ENCODE measurements at regions not wholly inside any gene's neighbourhood (a gene's known extent, or its start where the extent isn't known, plus 50 kb on each side); places are given as distances from the start of the nearest gene placed in this dataset.

GRCh38 chr11:19597206-19597605 is 115.4 kb upstream of the NAV2 start:
- Mint-ChIP-seq H3K4me1 (peaks cover 3% of the 10 kb centered on the region; the same call in 2 of the 3 replicates), H3K27me3 (ENCODE audit: insufficient read depth, low read depth, poor library complexity) (peaks cover 4% of the 10 kb centered on the region), H3K27ac (no peak overlapping the region), H3K36me3 (ENCODE audit: low read depth) (no peaks in the 10 kb centered on the region), H3K9me3 (no peaks in the 10 kb centered on the region; the same call in 2 of the 3 replicates), H3K4me3 (no peak overlapping the region)
- Histone ChIP-seq H3K36me3 (ENCODE audit: insufficient read depth) (no peaks in the 10 kb centered on the region), H3K79me2 (replicated peaks; ENCODE audit: insufficient read depth) (no peaks in the 10 kb centered on the region), H3F3A (replicated peaks; ENCODE audit: low read depth) (no peaks in the 10 kb centered on the region), H2AFZ (no peak overlapping the region), H3K4me3 (no peak overlapping the region), H4K20me1 (replicated peaks; ENCODE audit: insufficient read depth) (no peaks in the 10 kb centered on the region), H3K27ac (ENCODE audit: low read depth) (no peak overlapping the region), H3K9me2 (ENCODE audit: insufficient read depth) (no peaks in the 10 kb centered on the region), H3K27me3 (ENCODE audit: insufficient read depth) (no peaks in the 10 kb centered on the region), H3K4me1 (ENCODE audit: insufficient read depth) (no peaks in the 10 kb centered on the region), H3K4me2 (no peak overlapping the region)
- DNase-seq (ENCODE audit: low spot score), result no peak
- TF ChIP-seq, protein P1, sequence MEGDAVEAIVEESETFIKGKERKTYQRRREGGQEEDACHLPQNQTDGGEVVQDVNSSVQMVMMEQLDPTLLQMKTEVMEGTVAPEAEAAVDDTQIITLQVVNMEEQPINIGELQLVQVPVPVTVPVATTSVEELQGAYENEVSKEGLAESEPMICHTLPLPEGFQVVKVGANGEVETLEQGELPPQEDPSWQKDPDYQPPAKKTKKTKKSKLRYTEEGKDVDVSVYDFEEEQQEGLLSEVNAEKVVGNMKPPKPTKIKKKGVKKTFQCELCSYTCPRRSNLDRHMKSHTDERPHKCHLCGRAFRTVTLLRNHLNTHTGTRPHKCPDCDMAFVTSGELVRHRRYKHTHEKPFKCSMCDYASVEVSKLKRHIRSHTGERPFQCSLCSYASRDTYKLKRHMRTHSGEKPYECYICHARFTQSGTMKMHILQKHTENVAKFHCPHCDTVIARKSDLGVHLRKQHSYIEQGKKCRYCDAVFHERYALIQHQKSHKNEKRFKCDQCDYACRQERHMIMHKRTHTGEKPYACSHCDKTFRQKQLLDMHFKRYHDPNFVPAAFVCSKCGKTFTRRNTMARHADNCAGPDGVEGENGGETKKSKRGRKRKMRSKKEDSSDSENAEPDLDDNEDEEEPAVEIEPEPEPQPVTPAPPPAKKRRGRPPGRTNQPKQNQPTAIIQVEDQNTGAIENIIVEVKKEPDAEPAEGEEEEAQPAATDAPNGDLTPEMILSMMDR (conservative IDR thresholded peaks at IDR 0.05; ENCODE audit: low read depth in 2 of 2), result no peak
- TF ChIP-seq CREB1 (CRISPR knock-in tag; IDR thresholded peaks at IDR 0.05; ENCODE audit: low read depth), result no peak
- ATAC-seq, result no peak

GRCh38 chr11:19595840-19596751 is 116.5 kb upstream of the NAV2 start:
- H3K27me3 ChIP-seq (ENCODE audit: insufficient read depth), result no peaks in the 10 kb centered on the region
- no peaks in the 10 kb centered on the region for H3K4me1 ChIP-seq (ENCODE audit: insufficient read depth)
- no peaks in the 10 kb centered on the region for H3K79me2 ChIP-seq (replicated peaks; ENCODE audit: insufficient read depth)
- no peak for ATAC-seq
- H3K36me3 Mint-ChIP-seq (ENCODE audit: low read depth), result no peaks in the 10 kb centered on the region
- no peak overlapping the region for H3K4me3 ChIP-seq
- H3K36me3 ChIP-seq (ENCODE audit: insufficient read depth), result no peaks in the 10 kb centered on the region
- no peak overlapping the region for H3K4me2 ChIP-seq
- H3K27ac ChIP-seq (ENCODE audit: low read depth), result no peak overlapping the region
- peak overlapping the region; percentile 43 for H2AFZ ChIP-seq
- H3K9me2 ChIP-seq (ENCODE audit: insufficient read depth), result no peaks in the 10 kb centered on the region
- H3K27me3 Mint-ChIP-seq (ENCODE audit: insufficient read depth, low read depth, poor library complexity), result peaks cover 4% of the 10 kb centered on the region
- no peaks in the 10 kb centered on the region; the same call in 2 of the 3 replicates for H3K9me3 Mint-ChIP-seq
- no peak overlapping the region for H3K27ac Mint-ChIP-seq
- no peaks in the 10 kb centered on the region for H3F3A ChIP-seq (replicated peaks; ENCODE audit: low read depth)
- peaks cover 3% of the 10 kb centered on the region; the same call in 2 of the 3 replicates for H3K4me1 Mint-ChIP-seq
- DNase-seq (ENCODE audit: low spot score), result no peak
- H4K20me1 ChIP-seq (replicated peaks; ENCODE audit: insufficient read depth), result no peaks in the 10 kb centered on the region
- H3K4me3 Mint-ChIP-seq, result no peak overlapping the region
- no peak for TF ChIP-seq EZH2phosphoT487 (IDR thresholded peaks at IDR 0.05; ENCODE audit: unreplicated experiment)
- TF ChIP-seq EZH2 (IDR thresholded peaks at IDR 0.05; ENCODE audit: low read depth, unreplicated experiment), result no peak
- TF ChIP-seq, protein P1 (conservative IDR thresholded peaks at IDR 0.05; ENCODE audit: low read depth in 2 of 2), result no peak
- no peak for TF ChIP-seq ZNF331 (CRISPR knock-in tag; IDR thresholded peaks at IDR 0.05; ENCODE audit: low read depth)
- TF ChIP-seq, protein P2, sequence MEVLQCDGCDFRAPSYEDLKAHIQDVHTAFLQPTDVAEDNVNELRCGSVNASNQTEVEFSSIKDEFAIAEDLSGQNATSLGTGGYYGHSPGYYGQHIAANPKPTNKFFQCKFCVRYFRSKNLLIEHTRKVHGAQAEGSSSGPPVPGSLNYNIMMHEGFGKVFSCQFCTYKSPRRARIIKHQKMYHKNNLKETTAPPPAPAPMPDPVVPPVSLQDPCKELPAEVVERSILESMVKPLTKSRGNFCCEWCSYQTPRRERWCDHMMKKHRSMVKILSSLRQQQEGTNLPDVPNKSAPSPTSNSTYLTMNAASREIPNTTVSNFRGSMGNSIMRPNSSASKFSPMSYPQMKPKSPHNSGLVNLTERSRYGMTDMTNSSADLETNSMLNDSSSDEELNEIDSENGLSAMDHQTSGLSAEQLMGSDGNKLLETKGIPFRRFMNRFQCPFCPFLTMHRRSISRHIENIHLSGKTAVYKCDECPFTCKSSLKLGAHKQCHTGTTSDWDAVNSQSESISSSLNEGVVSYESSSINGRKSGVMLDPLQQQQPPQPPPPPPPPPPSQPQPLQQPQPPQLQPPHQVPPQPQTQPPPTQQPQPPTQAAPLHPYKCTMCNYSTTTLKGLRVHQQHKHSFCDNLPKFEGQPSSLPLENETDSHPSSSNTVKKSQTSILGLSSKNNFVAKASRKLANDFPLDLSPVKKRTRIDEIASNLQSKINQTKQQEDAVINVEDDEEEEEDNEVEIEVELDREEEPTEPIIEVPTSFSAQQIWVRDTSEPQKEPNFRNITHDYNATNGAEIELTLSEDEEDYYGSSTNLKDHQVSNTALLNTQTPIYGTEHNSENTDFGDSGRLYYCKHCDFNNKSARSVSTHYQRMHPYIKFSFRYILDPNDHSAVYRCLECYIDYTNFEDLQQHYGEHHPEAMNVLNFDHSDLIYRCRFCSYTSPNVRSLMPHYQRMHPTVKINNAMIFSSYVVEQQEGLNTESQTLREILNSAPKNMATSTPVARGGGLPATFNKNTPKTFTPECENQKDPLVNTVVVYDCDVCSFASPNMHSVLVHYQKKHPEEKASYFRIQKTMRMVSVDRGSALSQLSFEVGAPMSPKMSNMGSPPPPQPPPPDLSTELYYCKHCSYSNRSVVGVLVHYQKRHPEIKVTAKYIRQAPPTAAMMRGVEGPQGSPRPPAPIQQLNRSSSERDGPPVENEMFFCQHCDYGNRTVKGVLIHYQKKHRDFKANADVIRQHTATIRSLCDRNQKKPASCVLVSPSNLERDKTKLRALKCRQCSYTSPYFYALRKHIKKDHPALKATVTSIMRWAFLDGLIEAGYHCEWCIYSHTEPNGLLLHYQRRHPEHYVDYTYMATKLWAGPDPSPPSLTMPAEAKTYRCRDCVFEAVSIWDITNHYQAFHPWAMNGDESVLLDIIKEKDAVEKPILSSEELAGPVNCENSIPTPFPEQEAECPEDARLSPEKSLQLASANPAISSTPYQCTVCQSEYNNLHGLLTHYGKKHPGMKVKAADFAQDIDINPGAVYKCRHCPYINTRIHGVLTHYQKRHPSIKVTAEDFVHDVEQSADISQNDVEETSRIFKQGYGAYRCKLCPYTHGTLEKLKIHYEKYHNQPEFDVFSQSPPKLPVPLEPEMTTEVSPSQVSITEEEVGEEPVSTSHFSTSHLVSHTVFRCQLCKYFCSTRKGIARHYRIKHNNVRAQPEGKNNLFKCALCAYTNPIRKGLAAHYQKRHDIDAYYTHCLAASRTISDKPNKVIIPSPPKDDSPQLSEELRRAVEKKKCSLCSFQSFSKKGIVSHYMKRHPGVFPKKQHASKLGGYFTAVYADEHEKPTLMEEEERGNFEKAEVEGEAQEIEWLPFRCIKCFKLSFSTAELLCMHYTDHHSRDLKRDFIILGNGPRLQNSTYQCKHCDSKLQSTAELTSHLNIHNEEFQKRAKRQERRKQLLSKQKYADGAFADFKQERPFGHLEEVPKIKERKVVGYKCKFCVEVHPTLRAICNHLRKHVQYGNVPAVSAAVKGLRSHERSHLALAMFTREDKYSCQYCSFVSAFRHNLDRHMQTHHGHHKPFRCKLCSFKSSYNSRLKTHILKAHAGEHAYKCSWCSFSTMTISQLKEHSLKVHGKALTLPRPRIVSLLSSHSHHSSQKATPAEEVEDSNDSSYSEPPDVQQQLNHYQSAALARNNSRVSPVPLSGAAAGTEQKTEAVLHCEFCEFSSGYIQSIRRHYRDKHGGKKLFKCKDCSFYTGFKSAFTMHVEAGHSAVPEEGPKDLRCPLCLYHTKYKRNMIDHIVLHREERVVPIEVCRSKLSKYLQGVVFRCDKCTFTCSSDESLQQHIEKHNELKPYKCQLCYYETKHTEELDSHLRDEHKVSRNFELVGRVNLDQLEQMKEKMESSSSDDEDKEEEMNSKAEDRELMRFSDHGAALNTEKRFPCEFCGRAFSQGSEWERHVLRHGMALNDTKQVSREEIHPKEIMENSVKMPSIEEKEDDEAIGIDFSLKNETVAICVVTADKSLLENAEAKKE (CRISPR knock-in tag; IDR thresholded peaks at IDR 0.05), result no peak
